Smooth muscle cell (in vitro differentiated cells): ENCODE measurements at regions not wholly inside any gene's neighbourhood (a gene's known extent, or its start where the extent isn't known, plus 50 kb on each side); places are given as distances from the start of the nearest gene placed in this dataset.

Experiments used
- DNase-seq: peaks from one replicate; lab custom pipeline; 2025; ENCODE audit not compliant: unreplicated experiment; lab: John Stamatoyannopoulos, UW
- H2AFZ ChIP-seq: fragments of 200-600 bp; sonication (generic); 2 replicates; pipeline ENCODE4 v1.6.0; 2016; ENCODE audit warnings: antibody characterized with exemption, low read depth, mild to moderate bottlenecking
- H3F3A ChIP-seq: fragments of 200-600 bp; sonication (generic); 2 replicates; pipeline ENCODE4 v1.6.0; 2017; ENCODE audit warnings: antibody characterized with exemption, low read depth
- H3K27ac ChIP-seq: fragments of 200-600 bp; sonication (generic); 2 replicates; pipeline ENCODE4 v1.5.1; 2016; ENCODE audit warnings: low read depth, mild to moderate bottlenecking
- H3K27me3 ChIP-seq: fragments of 200-600 bp; sonication (generic); 2 replicates; pipeline ENCODE4 v1.6.1; 2016; ENCODE audit warnings: low read depth, mild to moderate bottlenecking
- H3K36me3 ChIP-seq: fragments of 200-600 bp; sonication (generic); 2 replicates; pipeline ENCODE4 v1.5.1; 2016; ENCODE audit warnings: low read depth
- H3K4me1 ChIP-seq: fragments of 200-600 bp; sonication (generic); 2 replicates; pipeline ENCODE4 v1.5.1; 2016; ENCODE audit warnings: low read depth
- H3K4me2 ChIP-seq: fragments of 200-600 bp; sonication (generic); 2 replicates; pipeline ENCODE4 v1.6.0; 2016; ENCODE audit warnings: mild to moderate bottlenecking
- H3K4me3 ChIP-seq: fragments of 200-600 bp; sonication (generic); 2 replicates; pipeline ENCODE4 v1.5.1; 2016; ENCODE audit warnings: mild to moderate bottlenecking
- H3K79me2 ChIP-seq: fragments of 200-600 bp; sonication (generic); 2 replicates; pipeline ENCODE4 v1.6.0; 2016; ENCODE audit warnings: low read depth, mild to moderate bottlenecking
- H3K9ac ChIP-seq: fragments of 200-600 bp; sonication (generic); 2 replicates; pipeline ENCODE4 v1.6.0; 2016; ENCODE audit warnings: low read depth
- H3K9me3 ChIP-seq: fragments of 200-600 bp; sonication (generic); replicated peaks from 2 replicates; pipeline ENCODE4 v1.5.1; 2016; ENCODE audit warnings: low read depth
- H4K20me1 ChIP-seq: fragments of 200-600 bp; sonication (generic); 2 replicates; pipeline ENCODE4 v1.6.0; 2016; ENCODE audit warnings: low read depth
- CTCF ChIP-seq: fragments of 200-600 bp; sonication (generic); IDR thresholded peaks from 2 replicates; pipeline ENCODE4 v1.5.1; 2017; ENCODE audit warnings: borderline replicate concordance, mild to moderate bottlenecking, antibody characterized with exemption; ENCODE audit not compliant: insufficient read depth, poor library complexity, severe bottlenecking
- WGBS: methylation state at CpG from one replicate; pipeline ENCODE4 v1.1.7; 2016; ENCODE audit warnings: low lambda C conversion rate; 5-methylcytosine and 5-hydroxymethylcytosine counted together

DNA sequence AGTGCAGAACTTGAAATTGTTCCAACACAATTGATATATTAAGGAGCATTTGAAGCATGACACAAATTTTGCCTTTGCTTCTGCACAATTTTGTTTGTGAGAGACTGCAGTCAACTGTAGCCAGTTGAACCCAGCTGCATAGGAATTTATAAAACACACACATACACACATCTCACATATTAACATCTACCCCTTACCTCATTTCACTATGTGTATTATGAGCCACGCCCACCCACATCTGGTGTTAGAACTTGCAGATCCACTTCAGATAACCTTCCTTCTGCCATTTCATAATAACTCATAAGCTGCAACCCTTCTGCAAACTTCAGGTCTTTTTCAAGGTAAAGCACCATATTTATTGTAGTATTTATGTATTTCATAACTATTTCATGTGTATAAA, 188.1 kb upstream of the WDFY3 start:
- no peak for TF ChIP-seq CTCF
- no peaks in the 10 kb centered on the region for H3K36me3 ChIP-seq
- H3F3A ChIP-seq = no peaks in the 10 kb centered on the region
- H4K20me1 ChIP-seq = no peaks in the 10 kb centered on the region
- no peaks in the 10 kb centered on the region for H3K4me1 ChIP-seq
- no peaks in the 10 kb centered on the region for H3K79me2 ChIP-seq
- no peak overlapping the region for H2AFZ ChIP-seq
- no peak overlapping the region for H3K9ac ChIP-seq
- DNase-seq = no peak
- WGBS = 82% methylated on average over 1 of the region's 1 CpG
- no peaks in the 10 kb centered on the region for H3K9me3 ChIP-seq
- H3K27ac ChIP-seq = no peak overlapping the region
- no peak overlapping the region for H3K4me2 ChIP-seq
- H3K4me3 ChIP-seq = no peak overlapping the region
- no peaks in the 10 kb centered on the region for H3K27me3 ChIP-seq

DNA sequence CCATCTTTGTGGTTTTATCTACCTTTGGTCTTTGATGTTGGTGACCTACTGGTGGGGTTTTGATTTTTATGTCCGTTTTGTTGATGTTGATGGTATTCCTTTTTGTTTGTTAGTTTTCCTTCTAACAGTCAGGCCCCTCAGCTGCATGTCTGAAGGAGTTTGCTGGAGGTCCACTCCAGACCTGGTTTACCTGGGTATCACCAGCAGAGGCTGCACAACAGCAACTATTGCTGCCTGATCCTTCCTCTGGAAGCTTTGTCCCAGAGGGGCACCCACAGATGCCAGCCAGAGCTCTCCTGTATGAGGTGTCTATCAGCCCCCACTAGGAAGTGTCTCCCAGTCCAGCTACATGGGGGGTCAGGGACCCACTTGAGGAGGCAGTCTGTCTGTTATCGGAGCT, 199.3 kb upstream of the WDFY3 start:
- Histone ChIP-seq H3K27ac (no peak overlapping the region), H3K4me2 (no peak overlapping the region), H3F3A (no peaks in the 10 kb centered on the region), H3K79me2 (no peaks in the 10 kb centered on the region), H3K27me3 (no peaks in the 10 kb centered on the region), H3K9me3 (no peaks in the 10 kb centered on the region), H4K20me1 (no peaks in the 10 kb centered on the region), H2AFZ (no peak overlapping the region), H3K36me3 (no peaks in the 10 kb centered on the region), H3K4me3 (no peak overlapping the region), H3K4me1 (no peaks in the 10 kb centered on the region), H3K9ac (no peak overlapping the region)
- no peak for TF ChIP-seq CTCF
- no peak for DNase-seq
- 75% methylated on average over 2 of the region's 2 CpGs for WGBS

DNA sequence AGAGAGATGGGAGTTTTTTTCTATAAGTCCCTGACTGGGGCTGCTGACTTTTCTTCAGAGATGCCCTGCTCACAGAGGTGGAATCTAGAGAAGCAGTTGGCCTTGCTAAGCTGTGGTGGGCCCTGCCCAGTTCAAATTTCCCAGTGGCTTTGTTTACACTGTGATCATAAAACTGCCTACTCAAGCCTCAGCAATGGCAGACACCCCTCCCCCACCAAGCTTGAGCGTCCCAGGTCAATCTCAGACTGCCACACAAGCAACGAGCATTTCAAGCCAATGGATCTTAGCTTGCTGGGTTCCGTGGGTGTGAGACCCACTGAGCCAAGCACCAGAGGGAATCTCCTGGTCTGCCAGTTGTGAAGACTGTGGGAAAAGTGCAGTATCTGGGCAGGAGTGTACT, 199.8 kb upstream of the WDFY3 start:
- Histone ChIP-seq H3K4me1 (no peaks in the 10 kb centered on the region), H3K27ac (no peak overlapping the region), H3K9me3 (no peaks in the 10 kb centered on the region), H2AFZ (no peak overlapping the region), H3K4me2 (no peak overlapping the region), H3K4me3 (no peak overlapping the region), H4K20me1 (no peaks in the 10 kb centered on the region), H3K36me3 (no peaks in the 10 kb centered on the region), H3K27me3 (no peaks in the 10 kb centered on the region), H3K79me2 (no peaks in the 10 kb centered on the region), H3F3A (no peaks in the 10 kb centered on the region), H3K9ac (no peak overlapping the region)
- WGBS = 54% methylated on average over 3 of the region's 3 CpGs
- TF ChIP-seq CTCF = no peak
- DNase-seq = no peak

GRCh38 chr4:85168234-85168834, 201.8 kb upstream of the WDFY3 start:
- no peak for TF ChIP-seq CTCF
- H3K27me3 ChIP-seq = no peaks in the 10 kb centered on the region

More at GRCh38 chr4:85168234-85168834, 201.8 kb upstream of the WDFY3 start:
- Histone ChIP-seq H3K9me3 (no peaks in the 10 kb centered on the region), H3K4me3 (no peak overlapping the region), H3F3A (no peaks in the 10 kb centered on the region), H3K4me1 (no peaks in the 10 kb centered on the region), H3K4me2 (no peak overlapping the region), H3K27ac (no peak overlapping the region), H3K36me3 (no peaks in the 10 kb centered on the region), H3K79me2 (no peaks in the 10 kb centered on the region), H2AFZ (no peak overlapping the region), H3K9ac (no peak overlapping the region), H4K20me1 (no peaks in the 10 kb centered on the region)
- DNase-seq = no peak
